ENCODE measurements at regions not wholly inside any gene's neighbourhood (a gene's known extent, or its start where the extent isn't known, plus 50 kb on each side); places are given as distances from the start of the nearest gene placed in this dataset.

DNA sequence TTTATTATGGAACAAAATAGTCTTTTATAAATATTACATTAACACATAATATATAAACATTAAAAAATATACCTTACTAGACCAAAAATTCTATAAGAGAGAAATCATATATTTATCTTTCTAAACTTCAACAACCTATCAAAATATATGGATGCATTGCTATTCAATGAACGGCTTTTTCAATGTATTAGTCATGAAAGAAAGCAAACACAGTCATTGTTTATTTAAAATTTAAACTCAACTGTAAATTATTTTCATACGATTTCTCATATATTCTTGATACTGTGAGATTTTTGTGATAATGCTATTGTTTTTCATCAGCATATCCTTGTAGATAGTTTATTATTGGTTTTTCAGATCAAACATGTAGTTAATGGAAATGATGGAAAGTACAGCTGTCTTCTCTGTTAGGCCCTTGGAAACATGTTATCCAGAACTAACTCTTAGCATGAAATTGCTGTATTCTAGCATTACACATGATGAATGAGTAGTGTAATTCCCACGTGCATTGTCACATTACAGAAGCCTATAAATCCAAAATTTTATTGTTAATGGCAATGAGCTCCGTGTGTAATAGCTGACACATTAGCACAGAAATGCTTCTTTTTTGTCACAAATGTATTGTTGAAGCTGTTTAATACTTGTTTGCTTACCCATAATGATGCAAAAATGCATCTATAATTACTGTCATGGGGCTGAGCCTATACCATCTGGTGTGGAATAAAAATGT is 1639.9 kb downstream of the SLITRK5 start:
- 60 to 65% methylated on average over 4 of the region's 4 CpGs for WGBS, 2 donors (ENCODE audit: low coverage in 1 of 2)
- no peak for DNase-seq
- H3K9me3 ChIP-seq: no peaks in the 10 kb centered on the region
- no peak overlapping the region for H3K4me3 ChIP-seq
- no peaks in the 10 kb centered on the region for H3K27me3 ChIP-seq
- H3K36me3 ChIP-seq: no peaks in the 10 kb centered on the region
- H3K27ac ChIP-seq: no peak overlapping the region
- no peaks in the 10 kb centered on the region for H3K4me1 ChIP-seq
- intact Hi-C loops (cut with DNase I; ENCODE audit: low total_unique reads): no loop called here
- in situ Hi-C loops (cut with MboI; ENCODE audit: low pct_ligation_motif_present in 1 of 4, low pct_unique_long_range_greater_than_20kb in 1 of 4, low sequenced_read_pairs in 3 of 4): no loop called here
- TF ChIP-seq POLR2AphosphoS5 (IDR thresholded peaks at IDR 0.05): no peak
- TF ChIP-seq, protein P1, sequence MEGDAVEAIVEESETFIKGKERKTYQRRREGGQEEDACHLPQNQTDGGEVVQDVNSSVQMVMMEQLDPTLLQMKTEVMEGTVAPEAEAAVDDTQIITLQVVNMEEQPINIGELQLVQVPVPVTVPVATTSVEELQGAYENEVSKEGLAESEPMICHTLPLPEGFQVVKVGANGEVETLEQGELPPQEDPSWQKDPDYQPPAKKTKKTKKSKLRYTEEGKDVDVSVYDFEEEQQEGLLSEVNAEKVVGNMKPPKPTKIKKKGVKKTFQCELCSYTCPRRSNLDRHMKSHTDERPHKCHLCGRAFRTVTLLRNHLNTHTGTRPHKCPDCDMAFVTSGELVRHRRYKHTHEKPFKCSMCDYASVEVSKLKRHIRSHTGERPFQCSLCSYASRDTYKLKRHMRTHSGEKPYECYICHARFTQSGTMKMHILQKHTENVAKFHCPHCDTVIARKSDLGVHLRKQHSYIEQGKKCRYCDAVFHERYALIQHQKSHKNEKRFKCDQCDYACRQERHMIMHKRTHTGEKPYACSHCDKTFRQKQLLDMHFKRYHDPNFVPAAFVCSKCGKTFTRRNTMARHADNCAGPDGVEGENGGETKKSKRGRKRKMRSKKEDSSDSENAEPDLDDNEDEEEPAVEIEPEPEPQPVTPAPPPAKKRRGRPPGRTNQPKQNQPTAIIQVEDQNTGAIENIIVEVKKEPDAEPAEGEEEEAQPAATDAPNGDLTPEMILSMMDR (IDR thresholded peaks at IDR 0.05): no peak
- no peak for TF ChIP-seq POLR2A (IDR thresholded peaks at IDR 0.05)
- TF ChIP-seq EP300 (IDR thresholded peaks at IDR 0.05; ENCODE audit: low read depth): no peak

DNA sequence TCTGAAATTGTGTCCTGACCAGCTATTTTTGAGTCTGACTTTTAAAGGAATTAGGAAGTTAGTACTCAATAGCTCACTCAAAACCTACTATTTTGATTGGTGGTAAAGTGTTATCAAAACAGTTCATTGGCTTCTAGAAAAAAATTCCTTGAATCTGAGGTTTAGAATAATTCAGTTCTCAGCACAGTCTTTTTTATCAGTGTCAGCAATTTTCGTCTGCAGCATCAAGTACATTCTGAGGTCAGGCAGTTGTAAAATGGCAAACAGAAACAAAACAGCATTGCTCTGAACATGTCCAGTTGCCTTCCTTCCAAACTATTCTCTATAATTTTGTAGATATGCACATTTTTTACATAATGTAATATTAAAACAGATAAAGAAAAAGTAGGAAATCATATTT is 1644.1 kb downstream of the SLITRK5 start:
- no peak overlapping the region for H3K27ac ChIP-seq
- H3K4me3 ChIP-seq: no peak overlapping the region
- no peaks in the 10 kb centered on the region for H3K4me1 ChIP-seq
- no peaks in the 10 kb centered on the region for H3K27me3 ChIP-seq
- WGBS, 2 donors (ENCODE audit: low coverage in 1 of 2): 25 to 26% methylated on average over 1 of the region's 1 CpG
- TF ChIP-seq, protein P1 (IDR thresholded peaks at IDR 0.05): no peak
- TF ChIP-seq EP300 (IDR thresholded peaks at IDR 0.05; ENCODE audit: low read depth): no peak
- TF ChIP-seq POLR2A (IDR thresholded peaks at IDR 0.05): no peak
- TF ChIP-seq POLR2AphosphoS5 (IDR thresholded peaks at IDR 0.05): no peak
- no peak for DNase-seq
- H3K9me3 ChIP-seq: no peaks in the 10 kb centered on the region
- in situ Hi-C loops (cut with MboI; ENCODE audit: low pct_ligation_motif_present in 1 of 4, low pct_unique_long_range_greater_than_20kb in 1 of 4, low sequenced_read_pairs in 3 of 4): no loop called here
- intact Hi-C loops (cut with DNase I; ENCODE audit: low total_unique reads): no loop called here
- no peaks in the 10 kb centered on the region for H3K36me3 ChIP-seq

DNA sequence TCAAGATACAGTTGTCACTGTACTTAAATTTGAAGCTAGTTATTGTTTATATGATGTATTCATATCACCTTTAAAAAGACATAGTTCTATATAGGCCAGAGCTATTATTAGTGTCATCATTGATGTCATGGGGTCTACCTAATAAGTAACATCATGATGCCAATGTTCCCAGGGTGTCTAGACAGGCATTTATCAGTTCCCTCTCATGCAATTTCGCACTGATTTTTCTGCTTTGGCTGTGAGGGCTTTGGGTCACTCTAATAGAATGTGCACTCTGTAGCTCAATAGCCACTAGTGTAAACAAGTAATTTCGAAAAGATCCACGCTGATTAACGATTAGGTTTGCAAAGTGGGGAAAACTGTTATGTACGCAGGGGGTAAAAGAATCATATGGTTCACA is 1651.3 kb downstream of the SLITRK5 start:
- no peak overlapping the region for H3K27ac ChIP-seq
- H3K4me3 ChIP-seq: no peak overlapping the region
- H3K4me1 ChIP-seq: no peaks in the 10 kb centered on the region
- intact Hi-C loops (cut with DNase I; ENCODE audit: low total_unique reads) (no loop called here), in situ Hi-C loops (cut with MboI; ENCODE audit: low pct_ligation_motif_present in 1 of 4, low pct_unique_long_range_greater_than_20kb in 1 of 4, low sequenced_read_pairs in 3 of 4) (no loop called here)
- H3K36me3 ChIP-seq: no peaks in the 10 kb centered on the region
- no peak for TF ChIP-seq EP300 (IDR thresholded peaks at IDR 0.05; ENCODE audit: low read depth)
- no peak for TF ChIP-seq POLR2A (IDR thresholded peaks at IDR 0.05)
- TF ChIP-seq, protein P1 (IDR thresholded peaks at IDR 0.05): no peak
- no peak for TF ChIP-seq POLR2AphosphoS5 (IDR thresholded peaks at IDR 0.05)
- WGBS, 2 donors (ENCODE audit: low coverage in 1 of 2): 48 to 54% methylated on average over 5 of the region's 5 CpGs
- H3K9me3 ChIP-seq: no peaks in the 10 kb centered on the region
- H3K27me3 ChIP-seq: no peaks in the 10 kb centered on the region
- no peak for DNase-seq

DNA sequence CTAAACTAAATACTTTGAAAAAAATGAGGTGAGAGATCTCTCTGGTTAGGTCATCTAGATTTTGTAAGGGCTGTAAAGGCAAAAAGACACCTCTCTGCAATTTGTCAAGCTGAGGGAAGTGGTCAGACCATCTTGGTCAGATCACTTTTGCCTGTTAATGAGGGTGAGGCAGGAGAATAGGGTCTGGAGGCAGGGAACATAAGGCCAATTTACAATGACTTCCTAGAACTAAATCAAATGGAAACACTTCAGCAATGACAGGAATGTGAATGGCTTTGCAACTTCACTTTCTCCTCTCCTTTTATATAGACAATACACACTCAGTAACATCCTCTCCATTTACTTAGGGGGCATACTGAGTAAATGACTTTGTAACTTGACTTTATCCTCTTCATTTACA is 1653.4 kb downstream of the SLITRK5 start:
- intact Hi-C loops (cut with DNase I; ENCODE audit: low total_unique reads) (no loop called here), in situ Hi-C loops (cut with MboI; ENCODE audit: low pct_ligation_motif_present in 1 of 4, low pct_unique_long_range_greater_than_20kb in 1 of 4, low sequenced_read_pairs in 3 of 4) (no loop called here)
- TF ChIP-seq, protein P1 (IDR thresholded peaks at IDR 0.05): no peak
- TF ChIP-seq EP300 (IDR thresholded peaks at IDR 0.05; ENCODE audit: low read depth) (no peak), POLR2AphosphoS5 (IDR thresholded peaks at IDR 0.05) (no peak), POLR2A (IDR thresholded peaks at IDR 0.05) (no peak)
- Histone ChIP-seq H3K4me1 (no peaks in the 10 kb centered on the region), H3K36me3 (no peaks in the 10 kb centered on the region), H3K27me3 (no peaks in the 10 kb centered on the region), H3K4me3 (no peak overlapping the region), H3K27ac (no peak overlapping the region), H3K9me3 (no peaks in the 10 kb centered on the region)
- DNase-seq: no peak
